Fibroblast of the aortic adventitia (primary cell): ENCODE measurements at regions not wholly inside any gene's neighbourhood (a gene's known extent, or its start where the extent isn't known, plus 50 kb on each side); places are given as distances from the start of the nearest gene placed in this dataset.

Source experiments
- DNase-seq: peaks from one replicate; pipeline ENCODE4 v3.0.0-alpha.2; 2010; ENCODE audit warnings: low read depth
- H3K4me3 ChIP-seq: 2 replicates; pipeline ENCODE4 v1.5.1; 2011; ENCODE audit warnings: low read depth, mild to moderate bottlenecking, control low read depth, low read length, moderate library complexity
- CTCF ChIP-seq: IDR thresholded peaks from 2 replicates; pipeline ENCODE4 v1.5.1; 2011; ENCODE audit warnings: mild to moderate bottlenecking, low read length, control low read depth, inconsistent platforms; ENCODE audit not compliant: insufficient read depth

GRCh38 chr4:128470492-128471053, 183.0 kb upstream of the PGRMC2 start:
- DNase-seq = no peak

GRCh38 chr4:128468123-128468989, 180.7 kb upstream of the PGRMC2 start:
- H3K4me3 ChIP-seq = no peak overlapping the region

More at GRCh38 chr4:128470492-128471053, 183.0 kb upstream of the PGRMC2 start:
- no peak for TF ChIP-seq CTCF
- no peak overlapping the region for H3K4me3 ChIP-seq

GRCh38 chr4:128465523-128465922, 177.9 kb upstream of the PGRMC2 start:
- no peak for DNase-seq
- no peak for TF ChIP-seq CTCF
- no peak overlapping the region for H3K4me3 ChIP-seq

More at GRCh38 chr4:128468123-128468989, 180.7 kb upstream of the PGRMC2 start:
- TF ChIP-seq CTCF = no peak
- peak; percentile 99 for DNase-seq

- no peak for TF ChIP-seq CTCF
- H3K4me3 ChIP-seq = no peak overlapping the region
- DNase-seq = no peak
These were observed 175.4 kb upstream of the PGRMC2 start for GRCh38 chr4:128463006-128463405.

GRCh38 chr4:128462103-128462783, 174.6 kb upstream of the PGRMC2 start:
- DNase-seq = no peak
- H3K4me3 ChIP-seq = no peak overlapping the region
- no peak for TF ChIP-seq CTCF

GRCh38 chr4:128461291-128462102, 173.9 kb upstream of the PGRMC2 start:
- H3K4me3 ChIP-seq = no peak overlapping the region
- DNase-seq = peak; percentile 87
- no peak for TF ChIP-seq CTCF
